Caki2 (cell line): ENCODE measurements at regions not wholly inside any gene's neighbourhood (a gene's known extent, or its start where the extent isn't known, plus 50 kb on each side); places are given as distances from the start of the nearest gene placed in this dataset.

Experiments used
- DNase-seq: peaks from one replicate; pipeline ENCODE4 v3.0.0-alpha.2; 2015; ENCODE audit warnings: low read depth
- in situ Hi-C: cut with HindIII; loops from 2 replicates; pipeline ENCODE4 v1.10.0; 2016; ENCODE audit warnings: low sequenced_read_pairs, low pct_unique_long_range_greater_than_20kb, mixed read lengths

GRCh38 chr5:172571413-172571812, 69.7 kb upstream of the NEURL1B start:
- no peak for DNase-seq
- in situ Hi-C loops = no loop called here

- in situ Hi-C loops = no loop called here
- no peak for DNase-seq
Observed at GRCh38 chr5:172570594-172571334, 70.3 kb upstream of the NEURL1B start.

- in situ Hi-C loops = no loop called here
- no peak for DNase-seq
Observed at GRCh38 chr5:172569861-172570558, 71.1 kb upstream of the NEURL1B start.

GRCh38 chr5:172568308-172568910, 72.7 kb upstream of the NEURL1B start:
- in situ Hi-C loops = no loop called here
- DNase-seq = no peak

- no peak for DNase-seq
- in situ Hi-C loops = no loop called here
Observed at GRCh38 chr5:172567843-172568242, 73.2 kb upstream of the NEURL1B start.

GRCh38 chr5:172567294-172567693, 73.8 kb upstream of the NEURL1B start:
- no peak for DNase-seq
- in situ Hi-C loops = no loop called here

GRCh38 chr5:172565931-172566665, 75.0 kb upstream of the NEURL1B start:
- DNase-seq = no peak
- in situ Hi-C loops = no loop called here

- DNase-seq = no peak
- in situ Hi-C loops = no loop called here
Observed at GRCh38 chr5:172565455-172565854, 75.6 kb upstream of the NEURL1B start.

- in situ Hi-C loops = no loop called here
- no peak for DNase-seq
Observed at GRCh38 chr5:172564883-172565282, 76.2 kb upstream of the NEURL1B start.

- in situ Hi-C loops = no loop called here
- no peak for DNase-seq
Observed at GRCh38 chr5:172564188-172564587, 76.9 kb upstream of the NEURL1B start.

- DNase-seq = no peak
- in situ Hi-C loops = no loop called here
Observed at GRCh38 chr5:172562443-172562842, 78.6 kb upstream of the NEURL1B start.

GRCh38 chr5:172561151-172561550, 79.9 kb upstream of the NEURL1B start:
- DNase-seq = no peak
- in situ Hi-C loops = no loop called here

- DNase-seq = peak; percentile 81
- in situ Hi-C loops = no loop called here
Observed at GRCh38 chr5:172559004-172559932, 81.8 kb upstream of the NEURL1B start.

GRCh38 chr5:172558076-172558976, 82.7 kb upstream of the NEURL1B start:
- in situ Hi-C loops = no loop called here
- DNase-seq = no peak

- in situ Hi-C loops = no loop called here
- no peak for DNase-seq
Observed at GRCh38 chr5:172556971-172557461, 84.0 kb upstream of the NEURL1B start.

GRCh38 chr5:172556262-172556661, 84.8 kb upstream of the NEURL1B start:
- no peak for DNase-seq
- in situ Hi-C loops = no loop called here

GRCh38 chr5:172554562-172554961, 86.5 kb upstream of the NEURL1B start:
- in situ Hi-C loops = no loop called here
- no peak for DNase-seq
